Body of pancreas (tissue), 4 donors: ENCODE measurements at regions not wholly inside any gene's neighbourhood (a gene's known extent, or its start where the extent isn't known, plus 50 kb on each side); places are given as distances from the start of the nearest gene placed in this dataset. TPM values are rescaled to one million over a fixed set of nuclear protein-coding genes. Genes with fewer than 3 reads are reported as not detected.
"Not testable (repeated sequence)": the region's sequence is repeated elsewhere in the genome, so short reads cannot be mapped to it uniquely, and the experiment has no call there.

ENCODE experiments used
- ATAC-seq: fragments of 150-250 bp; one replicate; pipeline ENCODE4 v1.9.1; 2016
- DNase-seq, 4 donors: peaks; one replicate each; pipeline ENCODE4 v3.0.0-alpha.2; 2019
- H3K27ac ChIP-seq, 4 donors: fragments of 200-600 bp; sonication (generic); 1 replicate in 3 of 4; 2 replicates in 1 of 4; pipeline versions ENCODE4 v1.5.1 to v1.6.1; 2016 to 2019; ENCODE audit warnings: mild to moderate bottlenecking in 1 of 4, mixed read lengths in 1 of 4, moderate library complexity in 1 of 4
- H3K27me3 ChIP-seq, 2 donors: fragments of 200-600 bp; sonication (generic); one replicate each; pipeline ENCODE4 v1.6.0; 2016; ENCODE audit warnings: mild to moderate bottlenecking in 1 of 2
- H3K36me3 ChIP-seq, 2 donors: fragments of 200-600 bp; sonication (generic); replicated peaks in 1 of 2; 2 replicates each; pipeline ENCODE4 v1.5.1; 2016; ENCODE audit warnings: low read depth in 2 of 2; ENCODE audit not compliant: insufficient read depth in 1 of 2
- H3K4me1 ChIP-seq: fragments of 200-600 bp; sonication (generic); one replicate; pipeline ENCODE4 v1.6.0; 2016
- H3K4me3 ChIP-seq, 2 donors: fragments of 200-600 bp; sonication (generic); 1 replicate in 1 of 2; 2 replicates in 1 of 2; pipeline ENCODE4 v1.5.1; 2016 to 2019
- H3K9me3 ChIP-seq, 3 donors: fragments of 200-600 bp; sonication (generic); 1 replicate in 2 of 3; 2 replicates in 1 of 3; pipeline ENCODE4 v1.5.1; 2016
- POLR2A ChIP-seq, 3 donors: fragments of 450-650 bp; IDR thresholded peaks; one replicate each; pipeline ENCODE4 v1.6.1; 2016; ENCODE audit warnings: antibody characterized with exemption in 3 of 3, mild to moderate bottlenecking in 2 of 3
- WGBS, 2 donors: methylation state at CpG; one replicate each; pipeline ENCODE4 v1.1.5; 2017; 5-methylcytosine and 5-hydroxymethylcytosine counted together
- intact Hi-C: fragments of 100-400 bp; cut with DNase I; formaldehyde crosslinking; loops from one replicate; pipeline ENCODE4 v1.15.1; 2023
- small RNA-seq: library from RNA; depleted of rRNA; stranded (forward); fragments of <200 nt; gene quantifications from one replicate; pipeline ENCODE3, GENCODE V24; 2016
- TF ChIP-seq, protein P1 (sequence below), 7 experiments: fragments of 450-650 bp in 4 of 7; fragments of 200-600 bp in 3 of 7; sonication (generic) in 3 of 7; IDR thresholded peaks; one replicate each; pipeline ENCODE4 v1.5.1; 2016 to 2019; ENCODE audit warnings: antibody characterized with exemption in 7 of 7

DNA sequence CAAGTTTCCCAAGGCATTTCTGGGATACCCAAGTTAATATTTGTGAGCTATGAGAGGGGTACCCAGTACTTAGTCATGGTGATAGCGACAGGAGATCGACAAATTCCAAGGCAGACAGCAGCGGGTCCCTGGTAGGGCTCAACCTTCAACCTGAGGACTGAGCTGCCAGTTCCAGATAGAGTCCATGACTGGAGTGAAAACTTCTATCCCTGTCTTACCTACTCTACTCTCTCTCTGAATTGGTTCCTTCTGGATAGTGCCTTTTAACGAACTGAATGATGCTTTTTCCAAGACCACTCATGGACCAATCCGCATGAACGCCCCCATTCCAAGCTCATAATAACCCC lies 76.9 kb upstream of the ALG10 start:
- no peak for TF ChIP-seq POLR2A (IDR thresholded peaks at IDR 0.05)
- TF ChIP-seq, protein P1, sequence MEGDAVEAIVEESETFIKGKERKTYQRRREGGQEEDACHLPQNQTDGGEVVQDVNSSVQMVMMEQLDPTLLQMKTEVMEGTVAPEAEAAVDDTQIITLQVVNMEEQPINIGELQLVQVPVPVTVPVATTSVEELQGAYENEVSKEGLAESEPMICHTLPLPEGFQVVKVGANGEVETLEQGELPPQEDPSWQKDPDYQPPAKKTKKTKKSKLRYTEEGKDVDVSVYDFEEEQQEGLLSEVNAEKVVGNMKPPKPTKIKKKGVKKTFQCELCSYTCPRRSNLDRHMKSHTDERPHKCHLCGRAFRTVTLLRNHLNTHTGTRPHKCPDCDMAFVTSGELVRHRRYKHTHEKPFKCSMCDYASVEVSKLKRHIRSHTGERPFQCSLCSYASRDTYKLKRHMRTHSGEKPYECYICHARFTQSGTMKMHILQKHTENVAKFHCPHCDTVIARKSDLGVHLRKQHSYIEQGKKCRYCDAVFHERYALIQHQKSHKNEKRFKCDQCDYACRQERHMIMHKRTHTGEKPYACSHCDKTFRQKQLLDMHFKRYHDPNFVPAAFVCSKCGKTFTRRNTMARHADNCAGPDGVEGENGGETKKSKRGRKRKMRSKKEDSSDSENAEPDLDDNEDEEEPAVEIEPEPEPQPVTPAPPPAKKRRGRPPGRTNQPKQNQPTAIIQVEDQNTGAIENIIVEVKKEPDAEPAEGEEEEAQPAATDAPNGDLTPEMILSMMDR (IDR thresholded peaks at IDR 0.05), result no peak
- Histone ChIP-seq H3K4me1 (no peaks in the 10 kb centered on the region), H3K27me3 (no peaks in the 10 kb centered on the region), H3K36me3 (no peaks in the 10 kb centered on the region), H3K27ac (no peak overlapping the region), H3K9me3 (peaks cover 0 to 4% (median 0%) of the 10 kb centered on the region in 3 donors), H3K4me3 (no peak overlapping the region)
- no peak for DNase-seq
- ATAC-seq, result no peak
- WGBS, 2 donors, result 59 to 64% methylated on average over 5 to 6 of the region's 6 CpGs
- intact Hi-C loops, result no loop called here

DNA sequence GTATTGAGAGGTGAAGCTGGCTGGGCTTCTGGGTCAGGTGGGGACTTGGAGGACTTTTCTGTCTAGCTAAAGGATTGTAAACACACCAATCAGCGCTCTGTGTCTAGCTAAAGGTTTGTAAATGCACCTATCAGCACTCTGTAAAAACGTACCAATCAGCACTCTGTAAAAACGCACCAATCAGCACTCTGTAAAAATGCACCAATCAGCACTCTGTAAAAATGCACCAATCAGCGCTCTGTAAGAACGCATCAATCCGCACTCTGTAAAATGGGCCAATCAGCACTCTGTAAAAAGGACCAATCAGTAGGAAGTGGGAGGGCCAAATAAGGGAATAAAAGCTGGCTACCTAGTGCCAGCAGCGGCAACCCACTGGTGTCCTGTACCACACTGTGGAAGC lies 56.1 kb upstream of the ALG10 start:
- H3K4me1 ChIP-seq, H3K4me3 ChIP-seq, H3K27me3 ChIP-seq, ATAC-seq, H3K36me3 ChIP-seq, intact Hi-C loops, H3K9me3 ChIP-seq, H3K27ac ChIP-seq, DNase-seq: not testable (repeated sequence)
- 66 to 80% methylated on average over 7 of the region's 7 CpGs for WGBS, 2 donors

DNA sequence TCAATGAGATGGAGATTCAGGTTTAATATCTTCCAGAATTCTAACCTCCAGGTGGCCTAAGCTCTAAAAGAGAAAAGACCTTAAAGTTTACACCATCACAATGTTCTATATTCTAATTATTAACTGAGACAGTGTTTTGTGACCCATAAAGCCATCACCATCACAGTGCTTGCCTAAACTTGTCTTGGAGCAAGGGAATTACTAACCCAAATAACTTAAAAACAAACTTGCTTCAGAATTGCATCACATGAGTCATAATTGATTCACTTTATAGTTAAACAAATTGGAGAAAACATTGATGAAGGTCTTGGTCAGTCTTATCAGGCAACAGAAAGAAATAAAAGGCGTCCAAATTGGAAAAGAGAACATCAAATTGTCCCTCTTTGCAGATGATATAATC lies 54.5 kb upstream of the ALG10 start:
- intact Hi-C loops, result no loop called here
- Histone ChIP-seq H3K4me3 (no peak overlapping the region), H3K27me3 (no peaks in the 10 kb centered on the region), H3K27ac (no peak overlapping the region), H3K9me3 (no peaks in the 10 kb centered on the region), H3K4me1 (no peaks in the 10 kb centered on the region), H3K36me3 (no peaks in the 10 kb centered on the region)
- WGBS, 2 donors, result 36 to 40% methylated on average over 1 of the region's 1 CpG
- ATAC-seq (no peak), DNase-seq (no peak)
- TF ChIP-seq POLR2A (IDR thresholded peaks at IDR 0.05), result no peak
- TF ChIP-seq, protein P1 (IDR thresholded peaks at IDR 0.05), result no peak

Small RNA genes lying in the stretch of these regions (small RNA-seq; reads per million reads assigned to genes)
- not detected for gene RNU6-400P
- gene RNU6-472P, result not detected
